Loucy (cell line): ENCODE measurements at regions not wholly inside any gene's neighbourhood (a gene's known extent, or its start where the extent isn't known, plus 50 kb on each side); places are given as distances from the start of the nearest gene placed in this dataset.

ENCODE experiments used
- H2AFZ ChIP-seq: fragments of 200-600 bp; sonication (generic); 2 replicates; pipeline ENCODE4 v1.6.0; 2016; ENCODE audit warnings: antibody characterized with exemption, mild to moderate bottlenecking, low read length, moderate library complexity
- H3F3A ChIP-seq: fragments of 200-600 bp; 2 replicates; pipeline ENCODE4 v1.6.0; 2016; ENCODE audit warnings: antibody characterized with exemption, low read depth, mild to moderate bottlenecking
- H3K27me3 ChIP-seq: fragments of 200-600 bp; sonication (generic); 2 replicates; pipeline ENCODE4 v1.6.1; 2014; ENCODE audit warnings: low read length, mild to moderate bottlenecking; ENCODE audit not compliant: insufficient read depth, poor library complexity, severe bottlenecking
- H3K36me3 ChIP-seq: fragments of 200-600 bp; sonication (generic); 2 replicates; pipeline ENCODE4 v1.6.1; 2016; ENCODE audit warnings: low read length; ENCODE audit not compliant: insufficient read depth
- H3K4me1 ChIP-seq: fragments of 200-600 bp; sonication (generic); 2 replicates; pipeline ENCODE4 v1.5.1; 2014; ENCODE audit warnings: low read length, mild to moderate bottlenecking; ENCODE audit not compliant: insufficient read depth, poor library complexity, severe bottlenecking
- H3K4me2 ChIP-seq: fragments of 200-600 bp; sonication (generic); 2 replicates; pipeline ENCODE4 v1.6.0; 2014; ENCODE audit warnings: antibody characterized with exemption, low read length, low read depth, mild to moderate bottlenecking; ENCODE audit not compliant: poor library complexity, severe bottlenecking
- H3K4me3 ChIP-seq: fragments of 200-600 bp; sonication (generic); 2 replicates; pipeline ENCODE4 v1.5.1; 2014; ENCODE audit warnings: low read length, mild to moderate bottlenecking, mixed read lengths; ENCODE audit not compliant: poor library complexity, severe bottlenecking
- H3K79me2 ChIP-seq: fragments of 200-600 bp; sonication (generic); 2 replicates; pipeline ENCODE4 v1.6.1; 2014; ENCODE audit warnings: low read length; ENCODE audit not compliant: insufficient read depth
- H3K9ac ChIP-seq: fragments of 200-600 bp; sonication (generic); 2 replicates; pipeline ENCODE4 v1.6.0; 2014; ENCODE audit warnings: mild to moderate bottlenecking, low read depth, low read length, moderate library complexity; ENCODE audit not compliant: poor library complexity, severe bottlenecking
- H3K9me2 ChIP-seq: fragments of 200-600 bp; sonication (generic); replicated peaks from 2 replicates; pipeline ENCODE4 v1.6.1; 2016; ENCODE audit warnings: low read depth, low read length, mixed read lengths
- H3K9me3 ChIP-seq: fragments of 200-600 bp; sonication (generic); 2 replicates; pipeline ENCODE4 v1.6.1; 2014; ENCODE audit warnings: mild to moderate bottlenecking, antibody characterized with exemption, low read length, low read depth; ENCODE audit not compliant: insufficient read depth
- H4K20me1 ChIP-seq: fragments of 200-600 bp; sonication (generic); 2 replicates; pipeline ENCODE4 v1.6.0; 2014; ENCODE audit warnings: antibody characterized with exemption, low read length, mild to moderate bottlenecking; ENCODE audit not compliant: insufficient read depth, poor library complexity, severe bottlenecking
- EZH2phosphoT487 ChIP-seq: fragments of 200-600 bp; IDR thresholded peaks from 2 replicates; pipeline ENCODE4 v1.6.1; 2018; ENCODE audit warnings: antibody characterized with exemption, mild to moderate bottlenecking, moderate library complexity, borderline replicate concordance
- TF ChIP-seq, protein P1 (sequence below): fragments of 200-600 bp; sonication (generic); conservative IDR thresholded peaks from 2 replicates; pipeline ENCODE4 v1.5.1; 2014; ENCODE audit warnings: mild to moderate bottlenecking, antibody characterized with exemption, low read length

DNA sequence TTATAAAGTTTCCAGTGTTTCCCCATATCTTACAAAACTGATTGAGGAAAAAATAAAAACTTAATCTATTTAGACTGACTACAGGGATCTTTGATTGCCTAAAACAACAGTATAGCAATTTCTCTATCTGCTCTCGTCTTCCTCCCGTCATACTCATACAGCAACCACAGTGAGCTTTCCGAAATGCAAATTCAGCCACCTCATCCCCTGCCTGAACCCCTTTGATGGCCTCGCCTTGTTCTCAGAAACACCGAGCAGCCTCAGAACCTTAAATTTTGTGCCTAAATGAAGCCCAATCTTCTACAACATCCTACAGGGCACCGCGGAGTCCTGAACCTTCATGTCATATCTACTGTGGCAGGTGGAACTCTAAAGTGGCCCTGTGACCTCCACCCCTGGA is 223.7 kb upstream of the TMEM132C start:
- no peaks in the 10 kb centered on the region for H3K9me2 ChIP-seq
- no peaks in the 10 kb centered on the region for H3K79me2 ChIP-seq
- H3K9ac ChIP-seq: no peak overlapping the region
- H2AFZ ChIP-seq: no peak overlapping the region
- H3K36me3 ChIP-seq: no peaks in the 10 kb centered on the region
- H4K20me1 ChIP-seq: no peaks in the 10 kb centered on the region
- no peak overlapping the region for H3K4me3 ChIP-seq
- no peaks in the 10 kb centered on the region for H3F3A ChIP-seq
- TF ChIP-seq EZH2phosphoT487: no peak
- TF ChIP-seq, protein P1, sequence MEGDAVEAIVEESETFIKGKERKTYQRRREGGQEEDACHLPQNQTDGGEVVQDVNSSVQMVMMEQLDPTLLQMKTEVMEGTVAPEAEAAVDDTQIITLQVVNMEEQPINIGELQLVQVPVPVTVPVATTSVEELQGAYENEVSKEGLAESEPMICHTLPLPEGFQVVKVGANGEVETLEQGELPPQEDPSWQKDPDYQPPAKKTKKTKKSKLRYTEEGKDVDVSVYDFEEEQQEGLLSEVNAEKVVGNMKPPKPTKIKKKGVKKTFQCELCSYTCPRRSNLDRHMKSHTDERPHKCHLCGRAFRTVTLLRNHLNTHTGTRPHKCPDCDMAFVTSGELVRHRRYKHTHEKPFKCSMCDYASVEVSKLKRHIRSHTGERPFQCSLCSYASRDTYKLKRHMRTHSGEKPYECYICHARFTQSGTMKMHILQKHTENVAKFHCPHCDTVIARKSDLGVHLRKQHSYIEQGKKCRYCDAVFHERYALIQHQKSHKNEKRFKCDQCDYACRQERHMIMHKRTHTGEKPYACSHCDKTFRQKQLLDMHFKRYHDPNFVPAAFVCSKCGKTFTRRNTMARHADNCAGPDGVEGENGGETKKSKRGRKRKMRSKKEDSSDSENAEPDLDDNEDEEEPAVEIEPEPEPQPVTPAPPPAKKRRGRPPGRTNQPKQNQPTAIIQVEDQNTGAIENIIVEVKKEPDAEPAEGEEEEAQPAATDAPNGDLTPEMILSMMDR: no peak
- H3K4me2 ChIP-seq: no peak overlapping the region
- H3K9me3 ChIP-seq: no peaks in the 10 kb centered on the region; the same call in 1 of the 2 replicates
- no peaks in the 10 kb centered on the region for H3K27me3 ChIP-seq
- H3K4me1 ChIP-seq: no peaks in the 10 kb centered on the region

DNA sequence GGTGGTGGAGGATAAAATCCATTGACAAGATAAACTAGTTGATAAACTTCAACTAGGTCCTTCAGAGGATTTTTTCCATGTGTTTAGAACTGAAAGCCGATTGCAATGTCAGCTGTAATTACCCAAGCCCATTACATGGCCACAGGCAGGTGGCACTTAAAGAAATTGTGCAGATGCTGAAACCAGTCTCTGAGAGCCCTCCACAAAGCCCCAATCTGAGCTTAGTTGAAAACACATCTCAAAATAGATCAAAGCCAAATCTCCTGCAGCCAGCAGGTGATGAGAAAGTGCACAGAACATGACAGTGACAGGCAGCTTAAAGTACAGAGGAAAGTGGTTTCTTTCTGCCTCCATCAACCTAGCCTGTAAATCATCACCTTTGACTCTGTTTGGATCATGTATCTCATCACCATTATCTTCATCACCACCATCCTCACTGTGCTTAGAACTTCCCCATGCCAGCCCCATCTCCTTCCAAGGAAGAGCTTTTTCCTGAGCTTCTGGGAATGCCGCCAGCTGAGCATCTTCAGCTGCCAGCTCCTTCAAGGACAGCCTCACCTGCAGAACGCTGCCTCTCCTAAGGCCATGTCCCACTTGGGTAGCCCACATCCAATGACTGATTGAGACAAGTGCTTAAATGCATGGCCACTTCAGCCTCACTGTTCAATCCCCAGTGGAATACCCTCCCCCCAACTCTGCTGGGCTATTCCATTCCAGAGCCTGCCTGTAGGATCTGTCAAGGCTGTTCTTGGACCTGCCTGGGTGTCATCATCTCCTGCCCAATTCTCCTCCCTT is 219.5 kb upstream of the TMEM132C start:
- no peak for TF ChIP-seq EZH2phosphoT487
- TF ChIP-seq, protein P1: no peak
- H3K4me2 ChIP-seq: no peak overlapping the region

DNA sequence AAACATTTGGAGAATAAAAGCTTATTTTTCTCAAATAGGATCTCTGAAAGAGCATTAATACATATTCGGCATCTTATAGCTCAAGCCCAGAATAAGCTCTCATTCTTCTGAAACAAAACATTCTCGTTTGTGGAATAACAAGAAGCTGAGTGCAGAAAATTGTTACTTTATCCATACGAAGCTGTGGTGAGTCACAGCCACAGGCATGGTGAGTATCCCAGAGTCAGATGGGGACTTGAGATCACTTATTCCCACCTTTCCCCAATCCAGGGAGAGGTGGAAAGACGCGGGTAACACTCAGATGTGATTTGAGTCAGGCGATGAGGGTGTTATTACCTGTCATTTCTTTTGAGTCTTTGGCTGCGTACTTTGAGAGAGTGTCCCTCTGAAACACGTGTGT is 214.6 kb upstream of the TMEM132C start:
- Histone ChIP-seq H3K79me2 (no peaks in the 10 kb centered on the region), H3K9me2 (no peaks in the 10 kb centered on the region), H3K4me2 (no peak overlapping the region), H3F3A (no peaks in the 10 kb centered on the region), H3K4me1 (no peaks in the 10 kb centered on the region), H3K9me3 (no peaks in the 10 kb centered on the region; the same call in 1 of the 2 replicates), H3K9ac (no peak overlapping the region), H3K36me3 (no peaks in the 10 kb centered on the region), H4K20me1 (no peaks in the 10 kb centered on the region), H3K4me3 (no peak overlapping the region), H2AFZ (no peak overlapping the region), H3K27me3 (no peaks in the 10 kb centered on the region)
- TF ChIP-seq EZH2phosphoT487: no peak
- TF ChIP-seq, protein P1: no peak

More for the DNA sequence above, 219.5 kb upstream of the TMEM132C start:
- Histone ChIP-seq H3K27me3 (no peaks in the 10 kb centered on the region), H3K9me3 (no peaks in the 10 kb centered on the region), H3K4me1 (no peaks in the 10 kb centered on the region), H3K9me2 (no peaks in the 10 kb centered on the region), H3K4me3 (no peak overlapping the region), H3F3A (no peaks in the 10 kb centered on the region), H4K20me1 (no peaks in the 10 kb centered on the region), H3K36me3 (no peaks in the 10 kb centered on the region), H2AFZ (no peak overlapping the region), H3K9ac (no peak overlapping the region), H3K79me2 (no peaks in the 10 kb centered on the region)
